BJ (cell line): ENCODE measurements at regions not wholly inside any gene's neighbourhood (a gene's known extent, or its start where the extent isn't known, plus 50 kb on each side); places are given as distances from the start of the nearest gene placed in this dataset.

ENCODE experiments used
- CTCF ChIA-PET: fragments of 350-600 bp; formaldehyde crosslinking; extraction: SDS; loops from one replicate; lab custom pipeline; 2021; ENCODE audit warnings: antibody characterized with exemption, inconsistent platforms; lab: Yijun Ruan, JAX
- POLR2A ChIA-PET: fragments of 300-600 bp; sonication (Branson Sonifier 250); formaldehyde crosslinking; extraction: SDS; loops from one replicate; lab custom pipeline; 2021; ENCODE audit warnings: antibody characterized with exemption; lab: Charles Lee
- DNase-seq: peaks from one replicate; pipeline ENCODE4 v3.0.0-alpha.2; 2011; ENCODE audit warnings: low read depth
- H3K27me3 ChIP-seq: 2 replicates; pipeline ENCODE4 v1.6.0; 2011; ENCODE audit warnings: low read length; ENCODE audit not compliant: control insufficient read depth, insufficient read depth
- H3K36me3 ChIP-seq: 2 replicates; pipeline ENCODE4 v1.5.1; 2011; ENCODE audit warnings: low read length; ENCODE audit not compliant: control insufficient read depth, insufficient read depth
- H3K4me3 ChIP-seq: 2 replicates; pipeline ENCODE4 v1.5.1; 2011; ENCODE audit warnings: low read depth, mild to moderate bottlenecking, control low read depth, low read length
- TF ChIP-seq, protein P1 (sequence below): IDR thresholded peaks from 2 replicates; pipeline ENCODE4 v1.5.1; 2011; ENCODE audit warnings: low read depth, mild to moderate bottlenecking, control low read depth, inconsistent platforms, low read length, moderate library complexity; ENCODE audit not compliant: insufficient read depth

DNA sequence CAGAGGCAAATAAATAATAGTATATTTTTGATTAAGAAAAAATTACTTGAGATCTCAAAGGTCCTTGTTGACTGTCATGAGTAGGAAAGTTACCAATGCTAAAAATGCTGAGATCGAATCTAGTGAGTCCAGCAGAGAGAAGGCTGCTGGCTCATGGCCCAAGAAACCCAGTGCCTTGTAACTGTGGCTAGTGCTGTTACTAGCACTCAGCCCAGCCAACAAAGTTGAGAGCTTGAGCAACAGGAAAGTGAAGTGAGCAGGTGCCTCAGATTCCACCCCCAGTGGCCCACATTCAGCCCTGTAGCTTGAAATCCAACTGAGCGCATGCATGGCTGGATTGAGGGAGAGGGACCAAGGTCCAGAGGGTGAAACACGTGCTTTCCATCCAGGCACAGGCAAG, 398.2 kb downstream of the SHANK2 start:
- no peak for DNase-seq
- CTCF ChIA-PET = no interaction called here
- Histone ChIP-seq H3K36me3 (no peaks in the 10 kb centered on the region), H3K27me3 (no peaks in the 10 kb centered on the region), H3K4me3 (no peak overlapping the region)
- TF ChIP-seq, protein P1, sequence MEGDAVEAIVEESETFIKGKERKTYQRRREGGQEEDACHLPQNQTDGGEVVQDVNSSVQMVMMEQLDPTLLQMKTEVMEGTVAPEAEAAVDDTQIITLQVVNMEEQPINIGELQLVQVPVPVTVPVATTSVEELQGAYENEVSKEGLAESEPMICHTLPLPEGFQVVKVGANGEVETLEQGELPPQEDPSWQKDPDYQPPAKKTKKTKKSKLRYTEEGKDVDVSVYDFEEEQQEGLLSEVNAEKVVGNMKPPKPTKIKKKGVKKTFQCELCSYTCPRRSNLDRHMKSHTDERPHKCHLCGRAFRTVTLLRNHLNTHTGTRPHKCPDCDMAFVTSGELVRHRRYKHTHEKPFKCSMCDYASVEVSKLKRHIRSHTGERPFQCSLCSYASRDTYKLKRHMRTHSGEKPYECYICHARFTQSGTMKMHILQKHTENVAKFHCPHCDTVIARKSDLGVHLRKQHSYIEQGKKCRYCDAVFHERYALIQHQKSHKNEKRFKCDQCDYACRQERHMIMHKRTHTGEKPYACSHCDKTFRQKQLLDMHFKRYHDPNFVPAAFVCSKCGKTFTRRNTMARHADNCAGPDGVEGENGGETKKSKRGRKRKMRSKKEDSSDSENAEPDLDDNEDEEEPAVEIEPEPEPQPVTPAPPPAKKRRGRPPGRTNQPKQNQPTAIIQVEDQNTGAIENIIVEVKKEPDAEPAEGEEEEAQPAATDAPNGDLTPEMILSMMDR = no peak
- POLR2A ChIA-PET = no interaction called here

DNA sequence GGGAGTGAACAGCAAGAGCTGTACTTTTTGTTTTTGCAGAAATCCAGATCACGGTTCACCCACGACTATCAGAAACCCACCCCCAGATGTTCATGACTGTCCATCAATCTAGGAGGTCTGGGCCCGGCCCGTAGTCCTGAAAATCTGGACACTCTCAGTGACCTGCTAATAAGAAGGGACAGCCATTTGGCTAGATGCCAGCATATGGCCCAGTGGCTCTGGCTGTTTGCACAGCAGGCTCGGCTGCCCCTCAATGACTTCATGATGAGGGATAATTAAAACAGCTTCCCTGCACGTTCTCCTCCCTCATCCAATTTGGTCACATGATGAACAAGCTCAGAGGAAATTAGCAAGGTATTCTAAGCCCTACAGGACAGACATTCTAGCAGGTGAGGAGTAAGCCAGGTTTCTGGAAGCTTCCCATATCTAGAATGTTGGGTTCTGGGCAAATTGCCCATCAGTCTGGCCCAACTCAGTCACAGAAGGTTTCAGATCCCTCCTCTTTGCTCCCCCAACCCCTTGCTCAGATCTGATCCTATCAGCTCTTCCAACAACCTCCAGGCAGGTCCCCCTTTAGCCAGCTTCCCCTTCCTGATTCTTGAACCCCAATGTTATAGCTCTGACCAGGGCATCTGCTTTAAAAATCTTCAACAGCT, 397.3 kb downstream of the SHANK2 start:
- ChIA-PET POLR2A (no interaction called here), CTCF (no interaction called here)
- Histone ChIP-seq H3K36me3 (no peaks in the 10 kb centered on the region), H3K4me3 (no peak overlapping the region), H3K27me3 (no peaks in the 10 kb centered on the region)
- no peak for DNase-seq
- TF ChIP-seq, protein P1 = no peak

DNA sequence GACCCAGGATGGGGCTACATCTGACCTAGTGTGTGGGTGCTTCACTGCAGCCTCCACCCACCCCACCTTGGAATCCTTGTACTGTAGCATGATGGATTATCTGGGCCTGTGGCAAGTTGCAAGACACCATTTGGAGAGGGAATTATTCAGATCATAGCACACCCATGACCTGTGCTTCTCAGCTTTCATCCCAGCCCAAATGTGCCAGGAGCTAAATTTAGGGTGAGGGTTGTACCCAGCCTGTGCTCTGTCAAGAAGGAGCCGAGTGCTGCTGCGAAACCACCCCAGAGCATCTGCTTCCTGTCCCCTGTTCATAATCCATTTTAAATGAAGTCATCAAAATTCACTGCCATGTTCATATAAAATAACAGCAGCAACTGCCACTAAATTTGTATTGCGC, 394.5 kb downstream of the SHANK2 start:
- no peak for DNase-seq
- TF ChIP-seq, protein P1 = no peak
- H3K4me3 ChIP-seq = no peak overlapping the region
- CTCF ChIA-PET = no interaction called here
- H3K36me3 ChIP-seq = no peaks in the 10 kb centered on the region
- POLR2A ChIA-PET = no interaction called here
- H3K27me3 ChIP-seq = no peaks in the 10 kb centered on the region

DNA sequence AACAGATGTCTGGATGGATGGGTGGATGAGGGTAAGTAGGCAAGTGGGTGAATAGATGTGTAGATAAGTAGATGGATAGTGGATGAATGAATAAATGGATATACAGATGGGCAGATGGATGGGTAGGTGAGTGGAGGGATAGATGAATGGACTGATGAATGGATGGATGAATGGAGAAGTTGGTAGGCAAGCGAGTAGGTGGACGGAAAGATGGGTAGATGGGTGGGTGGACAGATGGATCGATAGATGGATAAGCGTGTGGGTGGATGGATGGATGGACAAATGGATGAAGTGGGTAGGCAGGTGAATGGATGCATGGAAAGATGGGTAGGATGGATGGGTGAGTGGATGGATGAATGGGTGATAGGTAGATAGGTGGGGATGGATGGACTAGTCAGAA, 393.2 kb downstream of the SHANK2 start:
- DNase-seq = no peak
- Histone ChIP-seq H3K36me3 (no peaks in the 10 kb centered on the region), H3K27me3 (no peaks in the 10 kb centered on the region), H3K4me3 (no peak overlapping the region)
- TF ChIP-seq, protein P1 = no peak
- ChIA-PET CTCF (no interaction called here), POLR2A (no interaction called here)

DNA sequence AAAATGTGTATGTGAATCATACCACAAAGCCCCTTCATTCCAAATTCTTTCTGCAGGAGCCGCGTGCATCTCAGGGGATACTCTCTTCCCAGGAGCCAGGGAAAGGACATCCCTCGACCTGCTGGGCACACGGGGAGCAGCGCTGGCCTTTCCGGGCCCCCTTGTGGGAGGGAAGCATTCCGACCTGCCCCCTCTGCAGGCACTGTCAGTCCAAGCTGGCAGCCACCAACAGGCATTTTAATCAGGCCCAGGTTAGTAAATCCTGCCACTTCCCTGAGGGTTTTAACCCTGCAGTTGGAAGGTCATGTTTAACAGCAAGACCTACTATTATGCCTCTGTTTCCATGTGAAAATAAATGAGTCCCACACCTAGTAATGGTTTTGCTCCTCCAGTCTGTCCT, 391.5 kb downstream of the SHANK2 start:
- no peak for DNase-seq
- Histone ChIP-seq H3K36me3 (no peaks in the 10 kb centered on the region), H3K4me3 (no peak overlapping the region), H3K27me3 (no peaks in the 10 kb centered on the region)
- TF ChIP-seq, protein P1 = no peak
- ChIA-PET CTCF (no interaction called here), POLR2A (no interaction called here)
